LNCaP clone FGC (cell line): ENCODE measurements at regions not wholly inside any gene's neighbourhood (a gene's known extent, or its start where the extent isn't known, plus 50 kb on each side); places are given as distances from the start of the nearest gene placed in this dataset.
A peak's percentile ranks its signal among the peaks of the same experiment; 100 is the strongest.

Experiments used
- DNase-seq: peaks from one replicate; pipeline ENCODE4 v3.0.0-alpha.2; 2011; ENCODE audit warnings: low read depth
- H3K4me3 ChIP-seq: 2 replicates; pipeline ENCODE4 v1.5.1; 2011; ENCODE audit warnings: mild to moderate bottlenecking, low read depth, low read length, control low read depth
- TF ChIP-seq, protein P1 (sequence below): IDR thresholded peaks from 2 replicates; pipeline ENCODE4 v1.5.1; 2012; ENCODE audit warnings: mild to moderate bottlenecking; ENCODE audit not compliant: control insufficient read depth, insufficient read depth; ENCODE audit errors: extremely low read depth

DNA sequence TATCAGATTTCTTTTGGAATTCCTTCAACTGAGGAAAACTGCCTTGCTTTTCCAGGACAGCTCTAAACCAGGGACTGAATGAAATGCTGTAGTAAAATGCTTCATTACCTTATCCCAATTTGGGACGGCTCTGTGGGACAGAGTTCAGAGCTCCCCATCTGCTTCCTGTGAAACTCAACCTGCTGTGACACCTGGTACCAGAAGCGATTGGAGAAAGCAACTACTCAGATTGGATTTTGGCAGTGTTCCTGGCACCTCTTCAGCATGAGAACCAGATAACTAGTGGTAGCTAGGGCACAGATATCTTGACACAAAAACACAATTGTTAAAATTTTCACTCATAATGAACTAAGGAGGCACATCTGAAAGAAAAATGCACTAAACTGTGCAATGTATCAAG is 539.1 kb downstream of the SI start:
- TF ChIP-seq, protein P1, sequence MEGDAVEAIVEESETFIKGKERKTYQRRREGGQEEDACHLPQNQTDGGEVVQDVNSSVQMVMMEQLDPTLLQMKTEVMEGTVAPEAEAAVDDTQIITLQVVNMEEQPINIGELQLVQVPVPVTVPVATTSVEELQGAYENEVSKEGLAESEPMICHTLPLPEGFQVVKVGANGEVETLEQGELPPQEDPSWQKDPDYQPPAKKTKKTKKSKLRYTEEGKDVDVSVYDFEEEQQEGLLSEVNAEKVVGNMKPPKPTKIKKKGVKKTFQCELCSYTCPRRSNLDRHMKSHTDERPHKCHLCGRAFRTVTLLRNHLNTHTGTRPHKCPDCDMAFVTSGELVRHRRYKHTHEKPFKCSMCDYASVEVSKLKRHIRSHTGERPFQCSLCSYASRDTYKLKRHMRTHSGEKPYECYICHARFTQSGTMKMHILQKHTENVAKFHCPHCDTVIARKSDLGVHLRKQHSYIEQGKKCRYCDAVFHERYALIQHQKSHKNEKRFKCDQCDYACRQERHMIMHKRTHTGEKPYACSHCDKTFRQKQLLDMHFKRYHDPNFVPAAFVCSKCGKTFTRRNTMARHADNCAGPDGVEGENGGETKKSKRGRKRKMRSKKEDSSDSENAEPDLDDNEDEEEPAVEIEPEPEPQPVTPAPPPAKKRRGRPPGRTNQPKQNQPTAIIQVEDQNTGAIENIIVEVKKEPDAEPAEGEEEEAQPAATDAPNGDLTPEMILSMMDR, result no peak
- no peak for DNase-seq
- no peak overlapping the region for H3K4me3 ChIP-seq

DNA sequence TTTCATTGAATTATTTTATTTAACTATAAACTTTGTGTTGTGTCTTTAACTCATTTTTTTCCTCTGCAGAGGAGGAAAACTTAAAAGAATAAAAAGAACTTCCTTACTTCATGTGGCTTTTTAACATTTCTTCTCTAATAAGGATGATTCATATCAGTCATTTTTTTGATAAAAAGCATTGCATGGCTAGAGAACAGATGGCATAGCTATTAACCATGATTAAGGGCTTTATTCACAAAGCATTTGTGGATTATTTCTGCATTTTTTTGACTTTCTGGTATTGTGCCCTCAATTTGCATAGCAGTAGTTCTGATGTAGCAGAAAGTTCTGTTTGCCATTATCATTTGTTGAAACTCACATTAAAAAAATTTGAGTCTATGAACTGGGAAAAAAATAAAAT is 540.8 kb downstream of the SI start:
- no peak overlapping the region for H3K4me3 ChIP-seq
- TF ChIP-seq, protein P1, result no peak
- no peak for DNase-seq

DNA sequence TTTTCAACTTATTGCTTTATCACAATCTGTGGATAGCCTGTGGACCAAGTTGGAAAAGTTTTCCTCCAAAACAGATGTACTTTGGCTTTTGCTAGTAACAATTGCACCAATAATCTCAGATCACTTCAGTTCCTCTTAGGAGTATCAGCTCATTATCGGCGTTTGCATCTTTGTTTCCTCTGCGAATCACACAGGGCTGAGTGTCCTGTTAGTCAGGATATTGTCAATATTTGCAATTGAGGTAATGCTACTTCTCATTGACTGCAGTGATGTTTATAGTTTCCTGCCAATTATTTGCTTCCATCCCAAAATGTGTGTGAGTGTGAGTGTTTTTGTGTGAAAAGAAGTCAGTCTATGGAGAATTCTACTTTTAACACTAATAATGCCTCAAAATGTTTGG is 545.0 kb downstream of the SI start:
- TF ChIP-seq, protein P1, result no peak
- H3K4me3 ChIP-seq, result no peak overlapping the region
- peak; percentile 46 for DNase-seq

DNA sequence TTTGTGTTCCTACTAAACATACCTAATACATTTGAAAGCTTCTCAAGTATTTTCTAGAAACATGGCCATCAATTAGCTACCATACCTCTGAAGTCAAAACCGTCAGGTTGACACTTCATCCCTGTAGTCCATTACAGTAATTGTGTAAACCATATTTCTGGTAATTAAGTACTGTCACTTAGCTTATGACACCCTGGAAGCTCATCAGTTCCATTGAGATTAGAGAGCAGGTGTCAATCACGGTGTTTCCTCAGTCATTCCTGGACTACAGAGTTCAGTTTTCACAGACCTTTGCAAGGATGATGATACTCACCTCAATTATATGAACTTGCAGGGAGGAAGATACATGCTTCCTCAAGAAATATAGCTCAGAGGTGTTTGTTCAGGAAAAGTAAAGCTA is 552.0 kb downstream of the SI start:
- no peak for DNase-seq
- H3K4me3 ChIP-seq, result no peak overlapping the region
- TF ChIP-seq, protein P1, result no peak

DNA sequence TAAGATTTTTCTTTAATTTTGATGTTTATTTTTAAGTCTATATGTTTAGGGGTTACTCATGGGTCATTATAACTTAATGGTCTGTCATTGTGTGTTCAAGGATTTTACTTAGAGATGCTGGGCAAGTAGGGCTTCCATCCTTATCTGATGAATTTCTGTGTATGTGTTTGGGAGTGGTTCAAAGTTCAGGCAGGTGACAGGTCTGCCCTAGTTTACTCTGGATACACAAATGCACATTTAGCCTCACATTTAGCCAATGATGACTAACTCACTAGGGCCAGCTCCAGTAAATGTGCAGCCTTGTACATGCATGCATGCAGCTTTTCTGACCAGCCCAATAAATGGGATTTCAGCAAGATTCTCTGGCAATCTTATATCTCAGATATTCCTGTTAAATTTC is 554.1 kb downstream of the SI start:
- TF ChIP-seq, protein P1, result no peak
- DNase-seq, result no peak

DNA sequence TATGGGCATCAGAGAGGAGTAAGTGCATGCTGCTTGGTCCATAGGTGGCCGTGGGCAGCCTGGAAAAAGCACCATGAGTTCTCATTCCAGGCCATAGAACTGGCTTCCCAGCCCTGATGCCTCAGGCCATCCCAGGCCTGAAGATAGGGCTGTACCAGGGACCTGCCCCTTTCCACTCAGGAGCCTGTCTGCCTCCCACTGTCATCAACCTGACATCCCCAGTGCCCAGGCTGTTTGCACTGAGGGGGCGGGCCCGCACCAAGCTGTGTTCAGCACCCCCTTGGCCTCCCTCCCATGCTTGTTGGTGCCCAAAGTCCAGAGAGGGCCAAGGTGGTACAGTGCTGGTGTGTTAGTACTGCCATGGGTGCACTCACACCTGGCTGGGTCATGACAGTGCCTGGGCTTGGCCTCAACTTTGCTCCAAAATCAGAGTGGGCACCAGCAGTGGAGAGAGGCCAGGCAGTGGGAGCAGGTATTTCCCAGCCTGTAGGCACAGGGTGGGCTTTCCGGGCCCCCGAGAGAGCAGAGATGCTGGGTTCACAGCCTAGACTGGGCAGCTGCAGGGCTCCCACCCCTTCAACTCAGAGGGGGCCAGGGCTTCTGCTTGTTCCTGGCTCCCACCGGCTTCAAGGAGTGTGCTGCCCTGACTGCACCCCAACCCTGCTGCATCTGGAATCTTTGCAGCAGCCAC is 556.1 kb downstream of the SI start:
- H3K4me3 ChIP-seq, result no peak overlapping the region
- TF ChIP-seq, protein P1, result no peak
- DNase-seq, result no peak

More for the DNA sequence above, 554.1 kb downstream of the SI start:
- H3K4me3 ChIP-seq, result no peak overlapping the region

DNA sequence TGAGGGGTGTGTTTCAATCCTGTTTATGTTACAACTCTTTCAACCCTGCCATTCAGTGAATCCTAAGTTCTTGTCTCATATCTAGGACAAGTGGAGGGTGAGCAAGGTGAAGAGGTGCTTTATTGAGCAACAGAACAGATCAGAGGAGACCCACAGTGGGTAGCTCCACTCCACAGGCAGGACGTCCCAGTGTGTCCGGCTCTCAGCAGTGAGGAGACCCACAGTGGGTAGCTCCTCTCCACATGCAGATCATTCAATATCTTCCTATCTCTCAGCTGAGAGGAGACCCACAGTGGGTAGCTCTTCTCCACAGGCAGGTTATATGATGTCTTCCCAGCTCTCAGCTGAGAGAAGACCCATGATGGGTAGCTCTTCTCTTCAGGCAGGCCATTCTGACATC is 556.7 kb downstream of the SI start:
- no peak for DNase-seq
- TF ChIP-seq, protein P1, result no peak
- H3K4me3 ChIP-seq, result no peak overlapping the region
